ENCODE measurements at regions not wholly inside any gene's neighbourhood (a gene's known extent, or its start where the extent isn't known, plus 50 kb on each side); places are given as distances from the start of the nearest gene placed in this dataset.

- Histone ChIP-seq H3K4me2 (ENCODE audit: low read length) (no peak overlapping the region), H3K27ac (ENCODE audit: low read depth, low read length) (no peak overlapping the region), H3K27me3 (ENCODE audit: insufficient read depth, low read length) (no peaks in the 10 kb centered on the region), H2AFZ (ENCODE audit: low read depth, low read length) (no peak overlapping the region), H3K4me1 (ENCODE audit: insufficient read depth, low read length) (no peaks in the 10 kb centered on the region), H3K9me3 (ENCODE audit: insufficient read depth, low read depth, low read length) (no peaks in the 10 kb centered on the region), H3K79me2 (ENCODE audit: insufficient read depth, low read length) (no peaks in the 10 kb centered on the region), H3K9ac (ENCODE audit: low read length) (no peak overlapping the region), H4K20me1 (ENCODE audit: insufficient read depth, low read length) (no peaks in the 10 kb centered on the region), H3K4me3 (ENCODE audit: insufficient read depth, low read depth, low read length) (no peak overlapping the region), H3K36me3 (ENCODE audit: insufficient read depth, low read length) (no peaks in the 10 kb centered on the region)
- Mint-ChIP-seq H3K27me3 (ENCODE audit: low read depth, unreplicated experiment) (peaks cover 37% of the 10 kb centered on the region), H3K9me3 (ENCODE audit: unreplicated experiment) (no peaks in the 10 kb centered on the region), H3K27ac (ENCODE audit: unreplicated experiment) (no peak overlapping the region), H3K4me1 (ENCODE audit: low read depth, unreplicated experiment) (peaks cover 6% of the 10 kb centered on the region), H3K36me3 (ENCODE audit: low read depth, unreplicated experiment) (no peaks in the 10 kb centered on the region), H3K4me3 (ENCODE audit: unreplicated experiment) (no peak overlapping the region)
- DNase-seq (ENCODE audit: low read depth) (no peak), FAIRE-seq (no peak)
- TF ChIP-seq EZH2 (IDR thresholded peaks at IDR 0.05; ENCODE audit: insufficient read depth, low read length) (no peak), CTCF (IDR thresholded peaks at IDR 0.05; ENCODE audit: insufficient read depth, low read depth, low read length) (no peak)
Observed at GRCh38 chr15:79219393-79220056, 63.0 kb upstream of the ANKRD34C start.

DNA sequence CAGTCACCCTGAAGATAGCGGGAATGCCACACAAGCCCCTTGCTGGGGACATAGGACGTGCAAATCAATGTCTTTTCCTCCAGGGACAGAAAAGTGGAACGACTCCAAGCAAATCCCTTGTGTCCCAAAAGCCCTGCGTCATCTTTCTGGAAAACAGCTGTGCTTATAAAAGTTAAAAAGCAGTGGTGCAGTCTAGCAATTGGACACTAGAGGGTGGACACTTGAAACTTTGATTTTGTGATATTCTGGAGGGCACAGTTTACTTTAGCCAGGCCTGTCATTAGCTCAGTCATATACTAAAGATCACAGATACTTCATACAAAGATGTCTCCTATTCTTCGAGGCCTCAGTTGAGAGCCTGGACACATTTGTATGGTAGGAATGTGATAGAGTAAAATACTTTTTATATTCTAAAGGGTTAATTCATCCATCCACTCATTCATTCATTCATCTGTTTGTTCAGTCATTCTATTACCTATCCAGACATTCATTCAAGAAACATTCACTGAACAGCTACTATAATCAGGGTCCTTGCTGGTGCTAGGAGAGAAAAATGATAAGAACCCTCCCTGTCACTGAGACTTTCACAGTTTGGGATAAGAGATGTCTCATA lies 63.8 kb upstream of the ANKRD34C start:
- no peaks in the 10 kb centered on the region for H3K9me3 ChIP-seq (ENCODE audit: insufficient read depth, low read depth, low read length)
- Mint-ChIP-seq H3K27ac (ENCODE audit: unreplicated experiment) (no peak overlapping the region), H3K36me3 (ENCODE audit: low read depth, unreplicated experiment) (no peaks in the 10 kb centered on the region), H3K4me3 (ENCODE audit: unreplicated experiment) (no peak overlapping the region), H3K27me3 (ENCODE audit: low read depth, unreplicated experiment) (peaks cover 37% of the 10 kb centered on the region), H3K4me1 (ENCODE audit: low read depth, unreplicated experiment) (peaks cover 8% of the 10 kb centered on the region), H3K9me3 (ENCODE audit: unreplicated experiment) (no peaks in the 10 kb centered on the region)
- no peak overlapping the region for H3K4me2 ChIP-seq (ENCODE audit: low read length)
- H3K27me3 ChIP-seq (ENCODE audit: insufficient read depth, low read length): no peaks in the 10 kb centered on the region
- no peak overlapping the region for H3K9ac ChIP-seq (ENCODE audit: low read length)
- H4K20me1 ChIP-seq (ENCODE audit: insufficient read depth, low read length): no peaks in the 10 kb centered on the region
- H3K4me3 ChIP-seq (ENCODE audit: insufficient read depth, low read depth, low read length): no peak overlapping the region
- FAIRE-seq (no peak), DNase-seq (ENCODE audit: low read depth) (no peak)
- TF ChIP-seq CTCF (IDR thresholded peaks at IDR 0.05; ENCODE audit: insufficient read depth, low read depth, low read length) (peak; percentile 45), EZH2 (IDR thresholded peaks at IDR 0.05; ENCODE audit: insufficient read depth, low read length) (no peak)
- H3K27ac ChIP-seq (ENCODE audit: low read depth, low read length): no peak overlapping the region
- no peaks in the 10 kb centered on the region for H3K79me2 ChIP-seq (ENCODE audit: insufficient read depth, low read length)
- no peaks in the 10 kb centered on the region for H3K4me1 ChIP-seq (ENCODE audit: insufficient read depth, low read length)
- H3K36me3 ChIP-seq (ENCODE audit: insufficient read depth, low read length): no peaks in the 10 kb centered on the region
- no peak overlapping the region for H2AFZ ChIP-seq (ENCODE audit: low read depth, low read length)

DNA sequence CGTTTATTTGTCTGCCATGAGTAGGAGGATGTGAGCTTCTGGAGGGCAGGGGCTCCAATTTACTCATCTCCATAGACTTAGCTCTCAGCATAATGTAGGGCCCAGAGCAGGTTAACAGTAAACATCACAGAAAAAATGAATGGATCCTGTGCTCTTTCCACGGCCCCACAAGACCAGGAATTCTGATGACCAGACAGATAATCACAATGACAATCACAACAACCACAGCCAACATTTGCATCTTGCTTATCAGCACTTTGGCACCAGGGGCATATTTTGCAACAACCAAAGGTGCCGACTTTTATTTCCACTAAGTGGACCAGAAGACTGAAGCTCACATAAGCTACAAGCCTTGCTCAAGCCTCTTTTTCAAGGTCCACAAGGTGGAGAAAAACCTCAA lies 68.9 kb upstream of the ANKRD34C start:
- Histone ChIP-seq H2AFZ (ENCODE audit: low read depth, low read length) (no peak overlapping the region), H3K36me3 (ENCODE audit: insufficient read depth, low read length) (no peaks in the 10 kb centered on the region), H3K27ac (ENCODE audit: low read depth, low read length) (no peak overlapping the region), H3K4me3 (ENCODE audit: insufficient read depth, low read depth, low read length) (no peak overlapping the region), H3K9ac (ENCODE audit: low read length) (no peak overlapping the region), H3K79me2 (ENCODE audit: insufficient read depth, low read length) (no peaks in the 10 kb centered on the region), H3K9me3 (ENCODE audit: insufficient read depth, low read depth, low read length) (no peaks in the 10 kb centered on the region), H4K20me1 (ENCODE audit: insufficient read depth, low read length) (no peaks in the 10 kb centered on the region), H3K4me2 (ENCODE audit: low read length) (no peak overlapping the region), H3K4me1 (ENCODE audit: insufficient read depth, low read length) (no peaks in the 10 kb centered on the region), H3K27me3 (ENCODE audit: insufficient read depth, low read length) (peaks cover 7% of the 10 kb centered on the region)
- H3K4me1 Mint-ChIP-seq (ENCODE audit: low read depth, unreplicated experiment): peaks cover 8% of the 10 kb centered on the region
- no peaks in the 10 kb centered on the region for H3K9me3 Mint-ChIP-seq (ENCODE audit: unreplicated experiment)
- no peaks in the 10 kb centered on the region for H3K36me3 Mint-ChIP-seq (ENCODE audit: low read depth, unreplicated experiment)
- FAIRE-seq: no peak
- TF ChIP-seq CTCF (IDR thresholded peaks at IDR 0.05; ENCODE audit: insufficient read depth, low read depth, low read length): no peak
- TF ChIP-seq EZH2 (IDR thresholded peaks at IDR 0.05; ENCODE audit: insufficient read depth, low read length): no peak
- no peak overlapping the region for H3K27ac Mint-ChIP-seq (ENCODE audit: unreplicated experiment)
- H3K4me3 Mint-ChIP-seq (ENCODE audit: unreplicated experiment): no peak overlapping the region
- no peak for DNase-seq (ENCODE audit: low read depth)
- H3K27me3 Mint-ChIP-seq (ENCODE audit: low read depth, unreplicated experiment): peaks cover 37% of the 10 kb centered on the region

Data from astrocyte (in vitro differentiated cells and primary cell).